ENCODE measurements at regions not wholly inside any gene's neighbourhood (a gene's known extent, or its start where the extent isn't known, plus 50 kb on each side); places are given as distances from the start of the nearest gene placed in this dataset.

- TF ChIP-seq, protein P1, sequence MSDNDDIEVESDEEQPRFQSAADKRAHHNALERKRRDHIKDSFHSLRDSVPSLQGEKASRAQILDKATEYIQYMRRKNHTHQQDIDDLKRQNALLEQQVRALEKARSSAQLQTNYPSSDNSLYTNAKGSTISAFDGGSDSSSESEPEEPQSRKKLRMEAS (IDR thresholded peaks at IDR 0.05): no peak
- TF ChIP-seq SP1 (IDR thresholded peaks at IDR 0.05) (no peak), FOXA1 (IDR thresholded peaks at IDR 0.05) (no peak), RAD21 (IDR thresholded peaks at IDR 0.05) (no peak)
These were observed 169.5 kb upstream of the UMPS start for GRCh38 chr3:124560666-124561215.

All from liver (tissue), 2 donors.